ENCODE measurements at regions not wholly inside any gene's neighbourhood (a gene's known extent, or its start where the extent isn't known, plus 50 kb on each side); places are given as distances from the start of the nearest gene placed in this dataset.

GRCh38 chr13:24610956-24611355 is 69.3 kb upstream of the ATP12A start:
- no peak overlapping the region for H3K4me3 Mint-ChIP-seq
- H3K27ac Mint-ChIP-seq (ENCODE audit: low read depth): no peak overlapping the region
- ATAC-seq (replicated peaks; ENCODE audit: extremely low read depth, poor library complexity, severe bottlenecking) (no peak), DNase-seq (ENCODE audit: low spot score in 2 of 2) (no peak)
- no peaks in the 10 kb centered on the region for H3K9me3 Mint-ChIP-seq
- H3K36me3 Mint-ChIP-seq (ENCODE audit: insufficient read depth): peaks cover 3% of the 10 kb centered on the region
- H3K27me3 Mint-ChIP-seq: no peaks in the 10 kb centered on the region
- H3K4me1 Mint-ChIP-seq: peaks cover 29% of the 10 kb centered on the region

GRCh38 chr13:24612726-24613125 is 67.5 kb upstream of the ATP12A start:
- Mint-ChIP-seq H3K36me3 (ENCODE audit: insufficient read depth) (peaks cover 3% of the 10 kb centered on the region), H3K9me3 (no peaks in the 10 kb centered on the region), H3K27me3 (no peaks in the 10 kb centered on the region), H3K4me3 (no peak overlapping the region), H3K4me1 (peaks cover 31% of the 10 kb centered on the region), H3K27ac (ENCODE audit: low read depth) (no peak overlapping the region)
- ATAC-seq (replicated peaks; ENCODE audit: extremely low read depth, poor library complexity, severe bottlenecking): no peak
- DNase-seq (ENCODE audit: low spot score in 2 of 2): no peak

GRCh38 chr13:24613128-24613527 is 67.1 kb upstream of the ATP12A start:
- Mint-ChIP-seq H3K27ac (ENCODE audit: low read depth) (no peak overlapping the region), H3K27me3 (no peaks in the 10 kb centered on the region), H3K9me3 (no peaks in the 10 kb centered on the region), H3K4me3 (no peak overlapping the region), H3K4me1 (peaks cover 35% of the 10 kb centered on the region), H3K36me3 (ENCODE audit: insufficient read depth) (peaks cover 3% of the 10 kb centered on the region)
- ATAC-seq (replicated peaks; ENCODE audit: extremely low read depth, poor library complexity, severe bottlenecking) (no peak), DNase-seq (ENCODE audit: low spot score in 2 of 2) (no peak)

- Mint-ChIP-seq H3K27ac (ENCODE audit: low read depth) (no peak overlapping the region), H3K4me3 (no peak overlapping the region), H3K36me3 (ENCODE audit: insufficient read depth) (peaks cover 5% of the 10 kb centered on the region), H3K4me1 (peaks cover 41% of the 10 kb centered on the region), H3K9me3 (no peaks in the 10 kb centered on the region), H3K27me3 (no peaks in the 10 kb centered on the region)
- DNase-seq (ENCODE audit: low spot score in 2 of 2): no peak
- ATAC-seq (replicated peaks; ENCODE audit: extremely low read depth, poor library complexity, severe bottlenecking): no peak
Observed at GRCh38 chr13:24613755-24614154, 66.5 kb upstream of the ATP12A start.

GRCh38 chr13:24614306-24615080 is 65.7 kb upstream of the ATP12A start:
- no peak for DNase-seq (ENCODE audit: low spot score in 2 of 2)

GRCh38 chr13:24615114-24615513 is 65.1 kb upstream of the ATP12A start:
- Mint-ChIP-seq H3K4me1 (peaks cover 52% of the 10 kb centered on the region), H3K4me3 (no peak overlapping the region), H3K36me3 (ENCODE audit: insufficient read depth) (peaks cover 6% of the 10 kb centered on the region), H3K9me3 (no peaks in the 10 kb centered on the region), H3K27ac (ENCODE audit: low read depth) (peak overlapping the region; percentile 68), H3K27me3 (no peaks in the 10 kb centered on the region)
- DNase-seq (ENCODE audit: low spot score in 2 of 2): no peak
- ATAC-seq (replicated peaks; ENCODE audit: extremely low read depth, poor library complexity, severe bottlenecking): no peak

More at GRCh38 chr13:24614306-24615080, 65.7 kb upstream of the ATP12A start:
- peak overlapping the region; percentile 68 for H3K27ac Mint-ChIP-seq (ENCODE audit: low read depth)
- H3K4me1 Mint-ChIP-seq: peaks cover 48% of the 10 kb centered on the region
- H3K27me3 Mint-ChIP-seq: no peaks in the 10 kb centered on the region
- H3K36me3 Mint-ChIP-seq (ENCODE audit: insufficient read depth): peaks cover 5% of the 10 kb centered on the region
- no peaks in the 10 kb centered on the region for H3K9me3 Mint-ChIP-seq
- ATAC-seq (replicated peaks; ENCODE audit: extremely low read depth, poor library complexity, severe bottlenecking): no peak
- H3K4me3 Mint-ChIP-seq: no peak overlapping the region

GRCh38 chr13:24615911-24616472 is 64.2 kb upstream of the ATP12A start:
- DNase-seq (ENCODE audit: low spot score in 2 of 2): no peak
- Mint-ChIP-seq H3K36me3 (ENCODE audit: insufficient read depth) (peaks cover 6% of the 10 kb centered on the region), H3K9me3 (no peaks in the 10 kb centered on the region), H3K27me3 (no peaks in the 10 kb centered on the region), H3K27ac (ENCODE audit: low read depth) (peak overlapping the region; percentile 75), H3K4me1 (peaks cover 55% of the 10 kb centered on the region), H3K4me3 (no peak overlapping the region)
- no peak for ATAC-seq (replicated peaks; ENCODE audit: extremely low read depth, poor library complexity, severe bottlenecking)

GRCh38 chr13:24616514-24616913 is 63.7 kb upstream of the ATP12A start:
- Mint-ChIP-seq H3K4me1 (peaks cover 50% of the 10 kb centered on the region), H3K36me3 (ENCODE audit: insufficient read depth) (peaks cover 6% of the 10 kb centered on the region), H3K9me3 (no peaks in the 10 kb centered on the region), H3K27me3 (no peaks in the 10 kb centered on the region), H3K27ac (ENCODE audit: low read depth) (peak overlapping the region; percentile 75), H3K4me3 (no peak overlapping the region)
- DNase-seq (ENCODE audit: low spot score in 2 of 2) (no peak), ATAC-seq (replicated peaks; ENCODE audit: extremely low read depth, poor library complexity, severe bottlenecking) (no peak)

- peak overlapping the region; percentile 88 for H3K27ac Mint-ChIP-seq (ENCODE audit: low read depth)
- no peaks in the 10 kb centered on the region for H3K9me3 Mint-ChIP-seq
- H3K27me3 Mint-ChIP-seq: no peaks in the 10 kb centered on the region
- H3K36me3 Mint-ChIP-seq (ENCODE audit: insufficient read depth): peaks cover 4% of the 10 kb centered on the region
- H3K4me1 Mint-ChIP-seq: peaks cover 44% of the 10 kb centered on the region
- no peak for DNase-seq (ENCODE audit: low spot score in 2 of 2)
- H3K4me3 Mint-ChIP-seq: no peak overlapping the region
- ATAC-seq (replicated peaks; ENCODE audit: extremely low read depth, poor library complexity, severe bottlenecking): no peak
Observed at GRCh38 chr13:24617256-24618010, 62.8 kb upstream of the ATP12A start.

- Mint-ChIP-seq H3K27ac (ENCODE audit: low read depth) (peak overlapping the region; percentile 88), H3K4me3 (peak overlapping the region; percentile 1), H3K36me3 (ENCODE audit: insufficient read depth) (peaks cover 4% of the 10 kb centered on the region), H3K4me1 (peaks cover 44% of the 10 kb centered on the region), H3K27me3 (no peaks in the 10 kb centered on the region), H3K9me3 (no peaks in the 10 kb centered on the region)
- DNase-seq (ENCODE audit: low spot score in 2 of 2) (peak; percentile 57 to 84), ATAC-seq (replicated peaks; ENCODE audit: extremely low read depth, poor library complexity, severe bottlenecking) (peak; percentile 90)
Observed at GRCh38 chr13:24618011-24618955, 61.9 kb upstream of the ATP12A start.

GRCh38 chr13:24619282-24619681 is 60.9 kb upstream of the ATP12A start:
- Mint-ChIP-seq H3K27me3 (no peaks in the 10 kb centered on the region), H3K4me3 (peak overlapping the region; percentile 1), H3K36me3 (ENCODE audit: insufficient read depth) (peaks cover 4% of the 10 kb centered on the region), H3K9me3 (no peaks in the 10 kb centered on the region), H3K4me1 (peaks cover 45% of the 10 kb centered on the region), H3K27ac (ENCODE audit: low read depth) (peak overlapping the region; percentile 88)
- DNase-seq (ENCODE audit: low spot score in 2 of 2) (no peak), ATAC-seq (replicated peaks; ENCODE audit: extremely low read depth, poor library complexity, severe bottlenecking) (no peak)

Measured in central memory CD8-positive, alpha-beta T cell (primary cell).